GM21723 (cell line): ENCODE measurements at regions not wholly inside any gene's neighbourhood (a gene's known extent, or its start where the extent isn't known, plus 50 kb on each side); places are given as distances from the start of the nearest gene placed in this dataset.

Source experiments
- ATAC-seq: cut with Tn5 transposase; IDR thresholded peaks from one replicate; pipeline ENCODE4 v1.9.1; 2021; ENCODE audit warnings: mild to moderate bottlenecking, moderate library complexity; ENCODE audit not compliant: unreplicated experiment

DNA sequence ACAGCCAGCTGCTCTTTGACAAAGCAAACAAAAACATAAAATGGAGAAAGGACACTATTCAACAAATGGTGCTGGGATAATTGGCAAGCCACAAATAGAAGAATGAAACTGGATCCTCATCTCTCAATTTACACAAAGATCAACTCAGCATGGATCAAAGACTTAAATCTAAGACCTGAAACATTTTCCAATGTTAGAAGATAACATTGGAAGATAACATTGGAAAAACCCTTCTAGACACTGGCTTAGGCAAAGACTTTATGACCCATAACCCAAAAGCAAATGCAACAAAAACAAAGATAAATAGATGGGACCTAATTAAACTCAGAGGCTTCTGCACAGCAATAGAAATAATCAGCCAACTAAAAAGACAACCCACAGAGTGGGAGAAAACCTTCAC is 425.7 kb upstream of the SEMA3D start:
- ATAC-seq = no peak

DNA sequence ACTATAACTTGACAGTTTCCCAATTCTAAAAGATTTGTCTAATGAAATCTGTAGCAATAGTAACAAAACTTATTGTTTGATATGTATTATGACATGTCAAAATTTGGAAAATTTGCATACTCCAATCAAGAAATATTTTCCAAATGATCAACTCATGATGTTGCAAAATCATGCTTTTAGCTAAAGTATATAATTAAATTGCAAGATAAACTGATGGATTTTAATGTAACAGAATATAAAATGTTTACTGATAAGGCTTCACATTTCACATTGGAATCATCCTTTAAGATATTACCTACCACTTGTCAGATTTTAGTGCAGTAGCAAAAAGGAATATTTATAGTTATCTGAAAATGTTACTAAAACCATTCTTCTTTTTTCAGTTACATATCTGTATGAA is 421.9 kb upstream of the SEMA3D start:
- no peak for ATAC-seq

DNA sequence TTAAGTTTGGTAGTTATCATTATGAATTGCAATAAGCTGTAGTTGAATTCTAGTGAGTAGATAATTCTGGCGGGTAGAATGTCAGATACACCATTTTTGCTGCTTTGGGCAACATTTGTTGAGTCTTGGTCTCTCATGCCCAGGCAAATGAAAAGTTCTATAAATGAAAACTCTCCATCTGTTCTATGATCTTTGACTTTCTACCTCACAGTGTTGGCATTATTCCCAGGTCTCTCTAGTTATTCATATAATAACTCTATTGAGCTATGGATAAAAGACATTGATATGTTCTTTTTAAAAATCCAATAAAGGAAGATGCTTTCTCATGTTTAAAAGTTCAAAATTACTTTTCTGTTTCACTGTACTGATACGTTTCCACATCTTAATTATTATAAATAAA is 415.3 kb upstream of the SEMA3D start:
- ATAC-seq = no peak

DNA sequence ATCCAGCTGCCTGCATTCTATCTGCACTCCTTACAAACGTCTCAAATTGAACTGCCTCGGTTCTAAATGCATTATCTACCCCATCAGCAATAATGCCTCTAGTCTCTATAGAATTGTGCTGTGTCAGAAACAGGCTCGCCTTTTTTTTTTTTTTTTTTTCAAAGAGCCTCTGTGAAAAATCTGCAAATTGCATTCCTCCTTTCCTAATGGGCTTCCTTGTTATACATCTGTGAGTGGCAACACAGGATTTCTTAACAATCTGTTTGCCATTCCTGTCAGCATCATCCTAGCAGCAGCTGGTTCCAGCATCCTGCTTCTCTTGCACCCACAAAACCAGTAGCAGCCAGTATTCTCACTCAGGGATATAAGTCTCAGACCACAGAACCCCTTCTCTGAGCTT is 413.5 kb upstream of the SEMA3D start:
- no peak for ATAC-seq

DNA sequence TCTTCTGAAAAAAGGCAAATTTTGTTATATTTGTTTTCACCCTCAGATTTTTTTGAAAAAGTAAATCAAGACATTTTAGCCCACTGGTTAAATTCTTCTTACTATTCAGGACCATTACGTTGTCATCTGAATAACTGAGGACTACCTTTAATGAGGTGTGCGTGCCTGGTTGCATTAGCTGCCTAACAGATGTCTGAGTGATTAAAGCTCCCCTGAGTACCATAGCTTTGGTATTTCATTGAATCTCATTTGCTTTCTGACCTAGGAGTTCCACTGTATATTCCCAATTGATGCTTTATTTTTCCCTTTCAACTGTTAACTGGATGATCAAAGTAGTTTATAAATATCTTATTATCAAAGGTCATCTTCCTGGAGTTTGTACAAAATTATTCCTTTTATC is 410.0 kb upstream of the SEMA3D start:
- no peak for ATAC-seq

DNA sequence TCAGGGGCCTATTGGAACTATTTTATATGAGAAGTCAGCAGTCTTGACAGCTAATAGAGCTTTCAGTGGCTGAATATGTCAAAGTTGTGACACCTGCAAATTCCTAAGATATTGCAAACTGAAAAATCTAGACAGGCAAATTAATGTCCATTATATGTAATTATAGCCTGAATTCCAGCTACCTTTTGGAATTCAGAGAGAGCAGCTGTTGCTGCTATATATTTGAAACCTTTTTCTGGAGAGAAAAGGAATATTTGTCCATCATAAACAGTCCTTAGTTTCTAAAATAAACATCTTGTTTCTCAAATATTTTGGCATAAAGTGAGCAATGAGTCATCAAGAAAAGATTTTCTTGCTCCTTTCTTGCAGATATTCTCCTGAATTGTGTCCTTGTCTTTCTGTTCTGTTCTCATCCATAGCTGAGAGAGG is 408.9 kb upstream of the SEMA3D start:
- no peak for ATAC-seq

DNA sequence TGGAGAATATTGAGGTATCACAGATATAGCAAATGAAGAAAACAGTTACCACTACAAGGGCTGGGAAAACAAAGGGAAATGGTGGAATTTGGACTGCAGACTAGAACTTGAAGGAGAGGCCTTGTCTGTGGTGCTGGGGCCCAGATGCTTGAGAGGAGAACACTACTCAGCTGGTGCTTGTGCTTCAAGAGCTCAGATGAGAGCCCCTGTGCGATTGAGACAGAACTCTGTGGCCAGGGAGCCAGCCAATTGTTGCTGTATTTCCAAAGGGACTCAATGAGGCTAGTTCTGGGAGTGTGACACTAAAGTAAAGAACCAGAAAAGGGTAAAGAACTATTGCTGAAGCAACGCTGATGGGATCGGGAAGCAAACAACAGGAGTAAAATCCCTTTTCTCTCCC is 406.5 kb upstream of the SEMA3D start:
- no peak for ATAC-seq

DNA sequence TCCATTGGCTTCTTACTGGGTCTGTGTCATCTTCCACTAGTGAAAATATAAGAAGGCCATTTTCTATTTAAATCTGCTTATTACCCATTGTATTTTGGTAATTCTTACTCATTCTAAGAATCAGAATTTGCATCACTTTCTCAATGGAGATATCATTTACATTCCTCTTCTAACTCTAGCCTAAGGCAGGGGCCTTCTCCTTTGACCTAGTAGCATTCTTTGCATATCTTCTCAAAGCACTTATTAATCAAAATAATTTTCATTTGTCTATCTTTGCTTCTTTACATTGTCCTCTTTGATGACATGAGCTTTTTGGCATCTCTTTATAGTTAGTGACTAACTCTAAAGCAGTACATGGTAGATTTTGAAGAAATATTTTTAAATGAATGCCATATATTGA is 400.9 kb upstream of the SEMA3D start:
- ATAC-seq = no peak

DNA sequence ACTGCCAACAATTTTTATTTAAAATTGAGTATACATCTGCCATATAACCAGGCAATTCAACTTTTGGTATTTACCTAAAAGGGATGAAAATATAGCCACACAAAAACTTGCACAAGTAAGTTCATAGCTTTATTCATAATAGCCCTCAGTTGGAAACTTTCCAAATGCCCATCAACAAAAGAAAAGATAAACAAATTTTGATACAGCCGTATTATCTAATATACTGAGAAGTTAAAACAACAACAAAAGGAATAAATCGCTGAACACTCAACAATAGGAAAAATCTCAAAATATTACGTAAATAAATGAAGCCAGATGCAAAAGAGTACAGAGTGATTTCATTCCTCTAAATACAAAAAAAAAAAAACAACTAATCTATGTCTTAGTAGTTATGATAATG is 399.2 kb upstream of the SEMA3D start:
- no peak for ATAC-seq

DNA sequence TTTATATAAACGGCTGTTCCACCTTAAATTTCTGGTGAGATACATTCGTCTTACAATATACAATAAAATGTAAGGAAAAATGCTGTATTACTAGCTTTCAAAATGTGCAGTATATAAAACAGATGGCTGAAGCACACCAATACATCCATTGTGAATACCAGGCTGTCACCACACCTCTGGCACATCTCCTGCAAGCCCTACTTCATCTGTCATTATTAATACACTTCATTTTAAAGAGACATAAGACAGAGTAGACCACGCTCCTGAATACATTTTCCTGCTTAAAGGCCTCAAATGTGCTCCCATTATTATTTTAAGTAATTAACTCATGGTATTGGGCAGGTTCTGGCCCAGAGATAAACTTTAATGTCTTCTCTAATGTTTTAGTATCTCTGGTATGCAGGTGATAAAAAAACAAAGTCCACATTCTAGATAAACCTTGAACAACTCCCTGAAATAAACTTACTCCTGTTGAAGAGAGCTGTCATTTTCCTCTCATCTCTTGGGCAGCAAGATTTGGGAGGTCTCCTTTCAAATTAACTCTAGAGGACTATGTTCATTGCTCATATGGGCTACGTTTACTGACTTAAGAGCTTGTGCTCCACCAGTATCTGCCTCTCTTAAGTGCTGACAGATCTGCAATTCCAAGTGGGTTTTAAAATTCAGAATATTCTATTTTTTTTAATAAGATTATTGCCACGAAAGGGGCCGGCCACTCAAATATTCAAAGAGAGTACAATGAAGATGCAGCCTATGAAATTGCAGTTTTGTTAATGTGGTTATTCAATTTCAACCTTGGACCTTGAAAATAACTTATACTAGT is 396.5 kb upstream of the SEMA3D start:
- ATAC-seq = no peak

DNA sequence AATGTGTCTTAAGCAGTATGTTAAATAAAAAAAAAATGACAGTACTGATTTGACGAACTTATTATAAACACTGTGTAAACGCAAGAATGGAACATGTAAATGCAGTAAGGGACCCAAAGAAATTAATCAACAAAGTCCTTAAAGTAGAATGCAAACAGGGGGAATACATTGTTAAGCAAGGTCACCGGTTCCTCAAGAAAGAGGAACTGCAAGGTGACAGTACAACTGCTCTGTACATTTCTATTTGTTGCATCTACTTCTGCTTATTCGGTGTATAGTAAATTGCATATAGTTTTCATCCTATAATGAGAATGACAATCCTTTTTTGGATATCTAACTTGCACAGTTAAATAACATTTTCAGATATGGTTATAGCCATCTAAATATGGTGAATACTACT is 387.0 kb upstream of the SEMA3D start:
- ATAC-seq = no peak

DNA sequence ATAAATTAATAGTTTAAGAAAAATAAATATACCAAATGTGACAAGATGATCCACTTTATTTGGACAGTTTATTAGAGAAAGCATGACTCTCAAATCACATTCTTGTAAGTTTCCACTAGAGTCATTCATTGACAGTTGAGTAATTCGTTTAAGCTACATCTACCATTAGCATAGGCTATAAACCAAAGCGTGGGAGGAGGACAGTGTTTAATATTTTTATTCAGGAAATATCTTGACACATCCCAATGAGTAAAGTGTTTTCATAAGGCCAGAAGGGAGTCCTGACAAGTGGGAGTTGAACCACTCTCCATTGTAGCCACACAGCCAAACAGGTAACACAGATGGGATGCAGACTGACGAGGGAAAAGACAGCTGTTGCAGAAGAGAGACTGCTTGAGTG is 386.5 kb upstream of the SEMA3D start:
- no peak for ATAC-seq

DNA sequence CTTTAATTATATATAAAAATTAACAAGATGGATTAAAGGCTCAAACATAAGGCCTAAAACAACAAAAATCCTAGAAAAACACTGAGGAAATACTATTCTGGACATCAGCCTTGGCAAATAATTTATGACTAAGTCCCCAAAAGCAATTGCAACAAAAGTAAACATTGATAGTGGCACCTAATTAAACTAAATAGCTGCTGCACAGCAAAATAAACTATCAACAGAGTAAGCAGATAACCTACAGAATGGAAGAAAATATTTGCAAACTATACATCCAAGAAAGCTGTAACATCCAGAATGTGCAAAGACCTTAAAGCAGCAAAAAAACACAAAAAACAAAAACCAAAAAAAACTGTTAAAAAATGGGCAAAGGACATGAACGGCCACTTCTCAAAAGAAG is 384.0 kb upstream of the SEMA3D start:
- ATAC-seq = no peak

DNA sequence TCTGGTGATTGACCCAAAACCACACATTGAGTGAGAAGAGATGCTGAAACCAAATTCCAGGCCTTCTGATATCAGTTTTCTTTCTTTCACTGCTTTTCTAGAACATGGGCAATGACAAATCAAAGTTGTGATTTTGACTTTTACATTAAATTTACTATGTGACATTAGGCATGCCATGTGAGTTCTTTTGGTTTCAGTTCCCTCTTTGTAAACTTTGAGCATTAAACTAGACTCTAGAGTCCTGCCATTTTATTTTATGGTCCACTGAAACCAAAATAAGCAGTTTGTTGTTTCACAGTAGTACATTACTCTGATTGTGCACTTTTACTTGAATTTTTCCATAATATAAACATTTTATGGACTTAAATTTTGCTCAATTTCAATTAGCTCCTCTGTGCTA is 381.1 kb upstream of the SEMA3D start:
- no peak for ATAC-seq

DNA sequence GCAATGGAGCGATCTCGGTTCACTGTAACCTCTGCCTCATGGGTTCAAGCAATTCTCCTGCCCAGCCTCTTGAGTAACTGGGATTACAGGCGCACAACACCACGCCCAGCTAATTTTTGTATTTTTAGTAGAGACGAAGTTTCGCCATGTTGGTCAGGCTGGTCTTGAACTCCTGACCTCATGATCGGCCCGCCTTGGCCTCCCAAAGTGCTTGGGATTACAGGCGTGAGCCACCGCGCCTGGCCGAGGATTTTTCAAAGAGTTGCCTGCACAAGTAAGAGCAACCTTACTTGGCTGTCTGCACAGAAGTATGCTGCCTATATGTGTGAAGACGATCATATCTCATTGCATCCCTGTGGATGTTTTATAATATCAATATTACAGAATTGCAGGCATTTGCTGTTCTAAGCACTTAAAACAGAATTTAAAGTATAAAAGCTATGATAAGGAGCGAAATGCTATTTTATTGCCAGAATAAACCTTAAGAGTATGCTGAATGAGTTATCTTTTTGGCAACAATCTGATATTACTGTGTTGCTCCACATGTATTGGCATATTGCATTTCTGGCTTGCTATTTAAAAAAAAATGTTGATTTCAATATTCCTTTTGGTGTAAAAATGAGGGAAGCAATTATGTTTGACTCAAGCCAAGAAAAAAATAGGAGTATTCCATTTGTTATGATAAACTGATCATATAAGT is 379.4 kb upstream of the SEMA3D start:
- ATAC-seq = no peak

DNA sequence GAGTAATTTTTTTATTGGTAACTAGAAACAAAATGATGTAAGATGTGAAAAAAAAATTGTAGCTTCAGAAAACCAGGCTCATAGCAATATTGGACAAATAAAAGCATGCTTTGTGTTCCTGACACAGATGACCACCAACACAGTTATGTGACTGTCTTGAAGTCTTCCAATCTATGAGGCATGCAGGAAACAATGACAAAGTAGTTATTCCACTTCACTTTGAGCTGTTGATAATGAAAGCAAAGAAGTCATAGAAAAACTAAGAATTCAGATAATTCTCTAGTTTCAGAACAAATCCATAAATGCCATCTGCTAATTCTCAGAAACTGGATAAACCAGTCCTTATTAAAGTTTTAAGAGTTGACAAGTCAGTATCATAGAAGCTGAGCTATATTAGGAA is 378.4 kb upstream of the SEMA3D start:
- no peak for ATAC-seq

DNA sequence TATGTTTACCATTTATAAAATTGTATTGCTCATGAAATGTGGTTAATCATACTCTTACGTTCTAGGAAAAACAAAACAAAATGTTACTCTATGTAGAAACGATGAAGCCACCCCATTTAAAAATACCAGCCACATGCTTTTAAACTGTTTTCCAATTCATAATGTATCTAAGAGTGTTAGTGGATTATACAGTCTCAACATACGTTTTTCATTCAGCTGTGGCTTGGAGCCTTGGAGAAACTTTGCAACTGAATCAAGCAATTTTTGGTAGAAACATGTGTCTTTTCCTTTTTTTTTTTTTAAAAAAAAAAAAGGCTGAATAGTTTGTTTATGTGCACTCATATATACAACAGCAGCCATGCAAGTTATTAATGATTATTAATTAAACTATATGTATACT is 378.0 kb upstream of the SEMA3D start:
- ATAC-seq = no peak

DNA sequence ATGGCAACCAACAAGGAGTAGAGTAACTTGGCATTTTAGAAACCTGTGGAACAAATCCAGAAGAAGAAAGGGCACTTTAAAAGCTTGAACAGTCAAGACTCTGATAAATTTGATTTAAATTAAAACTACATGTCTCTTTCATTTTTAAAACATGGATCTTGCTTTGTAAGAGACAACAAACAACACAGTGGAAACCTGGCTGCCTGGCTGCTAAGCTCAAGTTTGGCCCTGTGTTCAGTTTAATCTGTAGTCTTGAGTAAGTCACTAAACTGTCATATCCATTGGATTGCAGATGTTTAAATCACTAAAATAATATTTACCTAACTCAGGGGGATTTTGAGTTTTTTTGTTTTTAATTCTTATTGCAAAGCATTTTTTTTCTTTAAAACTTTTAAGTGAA is 374.9 kb upstream of the SEMA3D start:
- ATAC-seq = no peak

DNA sequence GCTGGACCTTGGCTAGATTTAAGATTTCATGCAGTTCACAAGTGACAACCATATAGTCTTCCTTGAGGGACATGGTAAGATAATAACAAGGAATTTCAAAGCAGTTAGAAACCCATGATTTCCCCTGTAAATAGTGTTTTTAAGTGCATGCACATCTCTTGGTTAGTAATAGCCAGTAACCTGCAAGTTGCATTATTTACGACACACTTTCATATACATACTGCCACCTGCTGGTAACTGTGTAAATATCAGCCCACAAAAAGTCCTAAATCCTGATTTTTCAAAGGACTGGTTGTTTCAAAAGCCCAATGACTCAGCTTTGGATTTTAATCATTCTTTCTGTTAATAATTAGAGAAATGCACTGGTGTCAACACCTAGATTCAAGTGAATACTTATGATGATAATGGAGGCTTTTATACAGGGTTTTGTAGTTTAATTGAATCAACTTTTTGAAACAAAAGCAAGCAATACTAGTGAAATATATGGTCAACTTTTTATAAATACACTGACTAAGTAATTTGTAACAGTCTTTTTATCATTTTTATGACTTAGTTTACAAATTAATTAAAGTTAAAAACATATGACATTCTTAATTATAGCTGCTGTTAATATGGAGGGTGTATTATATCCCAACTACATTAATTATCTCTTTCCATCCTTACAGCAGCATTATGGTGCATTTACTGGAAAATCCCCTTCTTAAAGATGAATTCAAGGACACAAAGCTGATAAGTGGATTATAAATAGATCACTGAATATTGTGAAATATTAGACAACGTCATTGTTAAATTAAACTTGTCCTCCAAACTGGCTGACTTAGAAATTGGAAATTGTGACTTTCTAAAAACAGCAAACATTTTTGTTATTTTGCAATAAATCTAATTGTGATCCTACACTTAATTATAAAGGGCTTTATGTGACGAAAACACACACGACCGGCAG is 367.7 kb upstream of the SEMA3D start:
- peak; percentile 83 for ATAC-seq

DNA sequence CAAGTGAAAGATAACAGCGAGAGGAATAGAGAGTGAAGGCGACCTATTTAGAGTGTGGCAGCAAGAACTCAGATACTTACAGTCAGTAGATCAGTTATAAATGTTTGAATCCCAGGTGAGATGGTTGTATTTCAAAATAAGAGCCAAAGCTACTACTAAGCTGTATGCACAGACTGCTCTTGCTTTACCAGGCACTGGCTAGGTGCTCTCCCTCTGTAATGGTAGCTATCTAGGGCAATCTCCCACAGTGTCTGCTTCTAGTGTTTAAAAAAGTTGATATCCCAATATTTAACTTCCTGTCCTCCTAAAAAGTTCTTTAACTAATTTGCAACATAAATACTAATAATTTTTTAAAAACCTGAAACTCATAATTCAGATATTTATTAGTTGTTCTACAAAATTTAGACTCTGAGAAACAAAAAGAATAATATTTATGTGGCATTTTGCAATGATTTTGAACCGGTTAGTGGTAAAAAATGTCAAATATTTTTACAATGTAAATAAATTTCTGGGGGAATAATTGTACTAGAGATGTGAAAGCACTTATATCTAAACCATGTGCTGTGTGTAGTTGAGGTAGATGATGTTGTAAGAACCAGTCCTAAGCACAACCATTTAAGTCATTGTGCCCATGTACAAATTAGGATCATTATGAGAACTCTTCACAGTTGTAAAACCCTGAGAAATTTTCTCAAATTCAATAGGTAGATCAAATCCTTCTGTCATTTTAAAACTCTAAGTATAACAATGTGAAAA is 349.3 kb upstream of the SEMA3D start:
- ATAC-seq = no peak

DNA sequence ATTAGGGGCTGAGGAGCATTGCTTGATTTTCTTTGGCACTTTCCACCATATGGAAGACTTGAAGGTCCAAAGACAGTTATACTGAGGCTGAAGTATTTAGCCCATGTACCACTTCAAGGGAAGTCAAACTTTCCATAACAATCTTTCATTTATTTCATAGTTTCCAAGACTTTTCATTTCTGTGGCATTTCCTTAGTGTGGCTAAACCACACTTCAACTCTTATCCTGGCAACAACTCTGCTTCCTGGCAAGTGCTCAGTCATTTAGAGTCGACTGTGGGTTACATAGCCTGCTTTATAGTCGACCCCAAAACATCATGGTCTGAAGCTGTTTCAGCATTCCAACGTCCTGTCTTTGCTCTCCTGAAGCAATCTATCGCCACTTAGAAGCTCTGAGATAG is 343.0 kb upstream of the SEMA3D start:
- no peak for ATAC-seq
